ENCODE measurements at regions not wholly inside any gene's neighbourhood (a gene's known extent, or its start where the extent isn't known, plus 50 kb on each side); places are given as distances from the start of the nearest gene placed in this dataset.
"Not testable (repeated sequence)": the region's sequence is repeated elsewhere in the genome, so short reads cannot be mapped to it uniquely, and the experiment has no call there.

DNA sequence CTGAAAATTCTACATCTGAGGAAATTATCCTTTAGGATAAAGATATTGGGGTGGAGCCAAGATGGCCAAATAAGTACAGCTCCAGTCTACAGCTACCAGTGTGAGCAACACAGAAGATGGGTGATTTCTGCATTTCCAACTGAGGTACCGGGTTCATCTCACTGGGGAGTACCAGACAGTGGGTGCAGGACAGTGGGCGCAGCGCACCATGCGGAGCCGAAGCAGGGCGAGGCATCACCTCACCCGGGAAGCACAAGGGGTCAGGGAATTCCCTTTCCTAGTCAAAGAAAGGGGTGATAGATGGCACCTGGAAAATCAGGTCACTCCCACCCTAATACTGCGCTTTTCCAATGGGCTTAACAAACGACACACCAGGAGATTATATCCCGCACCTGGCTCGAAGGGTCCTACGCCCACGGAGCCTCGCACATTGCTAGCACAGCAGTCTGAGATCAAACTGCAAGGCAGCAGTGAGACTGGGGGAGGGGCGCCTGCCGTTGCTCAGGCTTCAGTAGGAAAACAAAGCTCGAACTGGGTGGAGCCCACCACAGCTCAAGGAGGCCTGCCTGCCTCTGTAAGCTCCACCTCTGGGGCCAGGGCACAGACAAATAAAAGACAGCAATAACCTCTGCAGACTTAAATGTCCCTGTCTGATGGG is 149.5 kb upstream of the KYNU start:
- H3K4me3 ChIP-seq (ENCODE audit: low read length); H3K27ac ChIP-seq (ENCODE audit: low read length); H3K9ac ChIP-seq (ENCODE audit: low read length); H3K9me3 ChIP-seq (ENCODE audit: control insufficient read depth, low read depth, low read length); H3K36me3 ChIP-seq (ENCODE audit: control insufficient read depth, low read depth, low read length); H3K27me3 ChIP-seq (ENCODE audit: control insufficient read depth, insufficient read depth, low read length); H3K4me1 ChIP-seq (ENCODE audit: control insufficient read depth, low read depth, low read length): not testable (repeated sequence)

DNA sequence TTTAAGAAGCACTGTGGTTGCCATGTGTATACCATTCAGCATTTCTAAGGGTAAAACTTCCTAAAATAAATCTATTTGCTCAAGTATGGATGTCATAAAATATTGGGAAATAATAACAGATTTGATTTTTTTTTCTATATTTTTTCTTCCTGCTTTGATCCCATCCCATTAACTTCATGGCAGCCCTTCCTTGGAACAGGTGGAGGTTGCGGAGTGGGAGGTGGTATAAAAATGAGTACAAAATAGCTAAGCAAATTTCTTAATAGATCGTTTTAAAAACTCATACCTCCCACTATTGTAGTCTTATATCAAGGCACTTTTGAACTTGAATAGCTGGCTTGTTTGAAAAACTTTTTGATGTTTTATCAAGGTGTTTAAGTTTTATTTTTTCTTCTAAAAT is 152.1 kb upstream of the KYNU start:
- no peak overlapping the region for H3K27ac ChIP-seq (ENCODE audit: low read length)
- H3K27me3 ChIP-seq (ENCODE audit: control insufficient read depth, insufficient read depth, low read length), result no peaks in the 10 kb centered on the region
- H3K36me3 ChIP-seq (ENCODE audit: control insufficient read depth, low read depth, low read length), result no peaks in the 10 kb centered on the region
- H3K9ac ChIP-seq (ENCODE audit: low read length), result no peak overlapping the region
- no peak overlapping the region for H3K4me3 ChIP-seq (ENCODE audit: low read length)
- peaks cover 17% of the 10 kb centered on the region for H3K4me1 ChIP-seq (ENCODE audit: control insufficient read depth, low read depth, low read length)
- peaks cover 9% of the 10 kb centered on the region for H3K9me3 ChIP-seq (ENCODE audit: control insufficient read depth, low read depth, low read length)

DNA sequence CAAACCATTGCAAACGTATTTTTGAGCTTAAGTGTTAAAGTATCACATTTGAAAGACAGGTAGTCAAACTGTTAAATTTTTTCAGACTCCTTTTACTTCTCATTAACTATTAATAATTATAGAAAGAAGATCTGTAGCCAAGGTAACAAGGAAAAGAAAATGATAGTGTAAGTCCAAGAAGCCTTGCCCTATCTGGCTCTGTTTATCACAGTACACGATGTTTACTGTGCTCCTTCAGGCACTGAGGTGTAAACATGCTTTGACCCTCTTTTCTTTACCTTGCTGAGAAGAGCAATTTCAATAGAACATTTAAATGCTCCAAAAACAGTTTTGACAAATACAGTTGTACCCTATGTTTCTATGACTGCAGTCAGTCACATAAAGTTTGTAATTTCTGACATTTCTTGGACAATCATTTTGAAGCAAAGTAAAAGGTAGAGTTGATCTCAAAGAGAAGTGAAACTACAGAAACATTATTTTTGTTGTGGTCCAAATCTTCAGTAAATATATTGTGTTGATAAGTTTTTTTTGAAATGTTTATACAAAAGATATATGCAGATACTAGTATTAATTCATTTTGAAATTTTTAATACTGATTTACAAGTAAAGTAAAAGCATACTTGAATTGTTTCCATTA is 152.6 kb upstream of the KYNU start:
- Histone ChIP-seq H3K4me1 (ENCODE audit: control insufficient read depth, low read depth, low read length) (peaks cover 17% of the 10 kb centered on the region), H3K27ac (ENCODE audit: low read length) (no peak overlapping the region), H3K36me3 (ENCODE audit: control insufficient read depth, low read depth, low read length) (no peaks in the 10 kb centered on the region), H3K9me3 (ENCODE audit: control insufficient read depth, low read depth, low read length) (peaks cover 9% of the 10 kb centered on the region), H3K4me3 (ENCODE audit: low read length) (no peak overlapping the region), H3K9ac (ENCODE audit: low read length) (no peak overlapping the region), H3K27me3 (ENCODE audit: control insufficient read depth, insufficient read depth, low read length) (no peaks in the 10 kb centered on the region)

DNA sequence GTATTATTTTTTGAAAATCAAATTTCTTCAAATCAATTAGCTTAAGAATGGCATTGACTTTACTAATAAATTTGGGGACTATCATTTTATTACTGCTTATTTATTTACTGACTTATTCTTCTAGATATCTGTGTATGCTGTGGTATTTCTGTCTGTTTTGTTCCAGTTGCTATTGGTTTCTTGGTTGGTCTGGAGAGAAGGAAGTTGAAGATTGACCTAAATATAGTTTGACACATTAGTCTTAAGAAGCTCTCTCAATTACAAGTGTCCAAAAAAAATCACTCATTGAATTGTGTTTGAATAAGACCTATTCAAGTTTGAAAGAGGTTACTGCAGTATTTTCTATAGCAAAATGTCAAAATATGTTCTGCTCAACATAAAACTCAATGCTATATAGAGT is 153.3 kb upstream of the KYNU start:
- peaks cover 9% of the 10 kb centered on the region for H3K9me3 ChIP-seq (ENCODE audit: control insufficient read depth, low read depth, low read length)
- H3K9ac ChIP-seq (ENCODE audit: low read length), result no peak overlapping the region
- H3K27me3 ChIP-seq (ENCODE audit: control insufficient read depth, insufficient read depth, low read length), result no peaks in the 10 kb centered on the region
- H3K36me3 ChIP-seq (ENCODE audit: control insufficient read depth, low read depth, low read length), result no peaks in the 10 kb centered on the region
- H3K4me3 ChIP-seq (ENCODE audit: low read length), result no peak overlapping the region
- H3K27ac ChIP-seq (ENCODE audit: low read length), result no peak overlapping the region
- H3K4me1 ChIP-seq (ENCODE audit: control insufficient read depth, low read depth, low read length), result peaks cover 17% of the 10 kb centered on the region

DNA sequence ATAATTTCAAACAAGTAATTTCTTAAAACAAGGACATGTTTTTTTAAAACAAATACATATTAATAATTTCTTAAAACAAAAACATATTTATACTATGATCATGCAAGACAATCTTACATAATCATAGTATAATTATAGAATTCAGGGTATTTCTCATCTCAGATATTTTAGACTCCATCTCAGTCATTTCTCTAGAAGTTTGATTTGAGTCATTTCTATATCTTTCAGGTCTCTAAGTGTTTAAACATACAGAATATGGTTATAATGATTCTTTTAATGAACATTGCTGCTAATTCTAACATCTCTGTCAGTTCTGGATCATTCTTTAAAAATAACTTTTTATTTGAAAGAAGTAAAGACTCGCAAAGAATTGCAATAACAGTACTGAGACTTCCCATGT is 154.2 kb upstream of the KYNU start:
- Histone ChIP-seq H3K27me3 (ENCODE audit: control insufficient read depth, insufficient read depth, low read length) (no peaks in the 10 kb centered on the region), H3K9me3 (ENCODE audit: control insufficient read depth, low read depth, low read length) (peaks cover 8% of the 10 kb centered on the region), H3K36me3 (ENCODE audit: control insufficient read depth, low read depth, low read length) (no peaks in the 10 kb centered on the region), H3K9ac (ENCODE audit: low read length) (no peak overlapping the region), H3K4me1 (ENCODE audit: control insufficient read depth, low read depth, low read length) (peaks cover 17% of the 10 kb centered on the region), H3K4me3 (ENCODE audit: low read length) (no peak overlapping the region), H3K27ac (ENCODE audit: low read length) (no peak overlapping the region)

DNA sequence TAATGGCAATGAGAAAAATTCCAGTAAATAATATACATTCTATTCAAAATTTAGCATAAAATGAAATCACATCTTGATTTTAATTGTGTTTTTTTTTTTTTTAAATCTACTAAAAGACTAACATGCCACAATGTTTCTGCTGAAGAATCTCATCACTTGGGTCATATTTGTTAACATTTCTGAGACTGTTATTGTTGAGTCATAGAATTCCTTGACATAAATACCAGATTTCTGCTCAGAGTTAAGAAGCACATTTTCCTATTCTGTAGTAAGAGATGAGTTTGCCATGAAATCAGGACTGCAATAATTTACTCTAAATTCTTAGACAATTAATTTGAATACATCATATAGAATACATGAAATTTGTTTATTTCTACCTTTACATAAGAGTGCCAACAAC is 154.9 kb upstream of the KYNU start:
- no peak overlapping the region for H3K9ac ChIP-seq (ENCODE audit: low read length)
- H3K4me3 ChIP-seq (ENCODE audit: low read length), result no peak overlapping the region
- H3K36me3 ChIP-seq (ENCODE audit: control insufficient read depth, low read depth, low read length), result no peaks in the 10 kb centered on the region
- no peaks in the 10 kb centered on the region for H3K27me3 ChIP-seq (ENCODE audit: control insufficient read depth, insufficient read depth, low read length)
- no peak overlapping the region for H3K27ac ChIP-seq (ENCODE audit: low read length)
- H3K4me1 ChIP-seq (ENCODE audit: control insufficient read depth, low read depth, low read length), result peaks cover 22% of the 10 kb centered on the region
- peaks cover 3% of the 10 kb centered on the region for H3K9me3 ChIP-seq (ENCODE audit: control insufficient read depth, low read depth, low read length)

DNA sequence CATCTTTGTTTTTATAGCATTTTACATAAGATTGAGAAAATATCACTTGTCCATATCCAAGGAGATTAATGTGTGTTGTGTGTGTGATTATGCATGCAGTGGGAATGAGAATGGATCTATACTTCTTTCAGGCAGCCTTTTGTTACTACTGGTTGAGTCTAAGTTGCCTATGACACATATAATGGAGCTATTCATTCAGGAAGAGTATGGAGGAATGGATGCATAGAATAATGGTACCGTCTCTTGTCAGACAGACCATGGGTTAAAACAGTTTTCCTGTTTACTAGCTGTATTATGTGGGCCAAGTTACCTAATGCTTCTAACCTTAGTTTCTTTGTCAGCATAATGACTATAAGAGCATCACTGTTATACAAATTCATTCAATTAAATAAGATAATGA is 155.4 kb upstream of the KYNU start:
- Histone ChIP-seq H3K27ac (ENCODE audit: low read length) (no peak overlapping the region), H3K36me3 (ENCODE audit: control insufficient read depth, low read depth, low read length) (no peaks in the 10 kb centered on the region), H3K4me1 (ENCODE audit: control insufficient read depth, low read depth, low read length) (peaks cover 27% of the 10 kb centered on the region), H3K4me3 (ENCODE audit: low read length) (no peak overlapping the region), H3K9ac (ENCODE audit: low read length) (no peak overlapping the region), H3K27me3 (ENCODE audit: control insufficient read depth, insufficient read depth, low read length) (no peaks in the 10 kb centered on the region), H3K9me3 (ENCODE audit: control insufficient read depth, low read depth, low read length) (no peaks in the 10 kb centered on the region)

DNA sequence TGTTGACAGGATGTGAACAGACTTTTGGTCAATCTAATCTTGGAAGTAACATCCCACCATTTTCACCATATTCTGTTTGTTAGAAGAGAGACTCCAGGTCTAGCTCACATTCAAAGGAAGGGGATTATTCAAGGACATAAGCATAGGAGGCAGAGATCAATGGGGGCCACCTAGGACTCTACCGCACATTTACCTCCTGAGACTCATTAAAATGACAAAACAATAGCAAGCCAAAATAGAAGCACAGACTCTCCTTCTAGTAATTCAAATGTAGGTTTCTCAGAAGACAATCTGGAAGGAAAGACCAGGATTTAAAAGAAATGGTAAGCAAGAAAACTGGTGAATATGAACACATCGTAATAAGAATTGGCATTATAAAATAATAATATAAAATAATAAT is 156.4 kb upstream of the KYNU start:
- peak overlapping the region; percentile 28 for H3K4me3 ChIP-seq (ENCODE audit: low read length)
- no peak overlapping the region for H3K27ac ChIP-seq (ENCODE audit: low read length)
- H3K9ac ChIP-seq (ENCODE audit: low read length), result no peak overlapping the region
- peaks cover 35% of the 10 kb centered on the region for H3K4me1 ChIP-seq (ENCODE audit: control insufficient read depth, low read depth, low read length)
- no peaks in the 10 kb centered on the region for H3K9me3 ChIP-seq (ENCODE audit: control insufficient read depth, low read depth, low read length)
- no peaks in the 10 kb centered on the region for H3K36me3 ChIP-seq (ENCODE audit: control insufficient read depth, low read depth, low read length)
- H3K27me3 ChIP-seq (ENCODE audit: control insufficient read depth, insufficient read depth, low read length), result no peaks in the 10 kb centered on the region

DNA sequence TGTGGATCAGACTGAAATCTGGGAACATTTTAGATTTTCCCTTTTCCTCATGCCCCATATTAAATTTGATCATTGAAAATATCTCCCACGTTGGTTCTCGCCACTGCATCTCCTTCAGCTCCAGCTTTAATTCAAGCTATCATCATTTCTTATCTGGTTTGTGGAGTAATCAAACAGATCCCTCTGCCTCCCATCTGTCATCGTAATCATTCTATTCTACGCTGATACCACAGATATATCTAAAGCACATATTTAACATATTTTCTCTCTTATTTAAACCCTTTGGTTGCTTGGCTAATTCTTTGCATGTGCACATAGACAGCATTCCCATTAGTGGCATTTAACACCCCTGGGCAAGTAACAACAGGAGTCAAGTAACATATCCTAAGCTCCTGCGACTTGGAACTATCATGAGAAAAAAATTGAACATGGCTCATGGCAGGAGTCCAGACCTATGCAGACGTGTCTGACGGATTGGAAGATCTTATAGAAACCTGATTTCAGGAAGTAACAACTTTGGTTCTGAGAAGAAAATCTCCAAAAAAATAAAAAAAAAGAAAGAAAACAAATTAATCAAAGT is 158.8 kb upstream of the KYNU start:
- H3K9ac ChIP-seq (ENCODE audit: low read length), result no peak overlapping the region
- H3K9me3 ChIP-seq (ENCODE audit: control insufficient read depth, low read depth, low read length), result no peaks in the 10 kb centered on the region
- H3K27me3 ChIP-seq (ENCODE audit: control insufficient read depth, insufficient read depth, low read length), result no peaks in the 10 kb centered on the region
- no peak overlapping the region for H3K27ac ChIP-seq (ENCODE audit: low read length)
- no peak overlapping the region for H3K4me3 ChIP-seq (ENCODE audit: low read length)
- no peaks in the 10 kb centered on the region for H3K36me3 ChIP-seq (ENCODE audit: control insufficient read depth, low read depth, low read length)
- H3K4me1 ChIP-seq (ENCODE audit: control insufficient read depth, low read depth, low read length), result peaks cover 35% of the 10 kb centered on the region

DNA sequence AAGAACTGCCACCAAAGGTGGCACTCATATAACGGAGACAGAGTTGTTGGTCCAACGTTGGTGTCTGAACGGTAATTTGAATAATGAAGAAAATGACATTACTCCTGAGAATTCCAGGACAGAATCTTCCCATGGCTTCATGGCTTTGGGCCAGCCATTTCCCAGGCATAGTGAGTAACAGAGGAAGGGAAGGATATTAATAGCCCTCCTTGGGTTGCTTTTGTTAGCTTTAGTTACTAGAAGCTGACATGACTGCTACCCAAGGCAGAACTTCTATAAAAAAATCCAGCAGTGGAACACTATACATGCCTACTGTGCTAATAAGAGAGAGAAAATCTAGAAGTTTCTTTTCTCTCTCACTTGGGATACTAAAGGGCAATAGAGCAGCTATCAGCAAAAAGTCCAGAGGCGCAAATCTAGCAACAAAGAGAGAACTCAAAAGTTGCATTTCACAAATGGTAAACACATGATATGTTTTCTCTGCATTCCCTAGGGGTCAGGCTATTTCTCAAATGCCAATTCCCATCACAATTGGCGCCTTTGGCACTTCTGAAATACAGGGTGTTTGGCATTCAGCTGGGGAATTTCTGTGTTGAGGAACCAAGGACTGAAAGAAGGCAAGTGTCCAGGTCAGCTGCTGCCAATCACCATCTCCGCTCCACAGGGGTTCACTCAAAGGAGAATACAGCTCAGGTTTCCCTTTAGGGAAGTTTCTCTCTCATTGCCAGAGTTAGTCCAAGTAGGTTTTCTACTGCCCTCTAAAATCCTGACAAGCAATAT is 160.8 kb upstream of the KYNU start:
- no peaks in the 10 kb centered on the region for H3K36me3 ChIP-seq (ENCODE audit: control insufficient read depth, low read depth, low read length)
- H3K27ac ChIP-seq (ENCODE audit: low read length), result no peak overlapping the region
- H3K9me3 ChIP-seq (ENCODE audit: control insufficient read depth, low read depth, low read length), result no peaks in the 10 kb centered on the region
- H3K4me1 ChIP-seq (ENCODE audit: control insufficient read depth, low read depth, low read length), result peaks cover 25% of the 10 kb centered on the region
- H3K4me3 ChIP-seq (ENCODE audit: low read length), result no peak overlapping the region
- no peak overlapping the region for H3K9ac ChIP-seq (ENCODE audit: low read length)
- no peaks in the 10 kb centered on the region for H3K27me3 ChIP-seq (ENCODE audit: control insufficient read depth, insufficient read depth, low read length)

DNA sequence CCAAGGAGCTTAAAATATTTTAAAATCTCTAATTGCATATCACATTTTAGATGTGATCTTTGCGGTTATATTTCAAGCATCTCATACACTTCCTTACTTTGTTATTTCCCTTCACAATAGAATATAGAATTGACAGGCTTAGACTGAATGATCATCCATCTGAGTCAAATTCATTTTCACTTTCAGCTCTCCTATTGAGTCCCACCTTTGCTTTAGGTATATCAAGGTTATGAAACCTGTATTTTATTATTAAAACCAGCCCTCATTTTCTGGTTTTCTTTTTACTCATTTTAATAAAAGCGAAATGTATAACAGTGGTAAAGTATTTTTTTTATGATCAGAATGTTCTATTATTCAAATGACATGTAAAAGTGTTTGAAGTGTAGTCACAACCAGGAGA is 162.9 kb upstream of the KYNU start:
- H3K27ac ChIP-seq (ENCODE audit: low read length), result no peak overlapping the region

More for the DNA sequence above, 162.9 kb upstream of the KYNU start:
- Histone ChIP-seq H3K9me3 (ENCODE audit: control insufficient read depth, low read depth, low read length) (no peaks in the 10 kb centered on the region), H3K27me3 (ENCODE audit: control insufficient read depth, insufficient read depth, low read length) (no peaks in the 10 kb centered on the region), H3K4me3 (ENCODE audit: low read length) (no peak overlapping the region), H3K4me1 (ENCODE audit: control insufficient read depth, low read depth, low read length) (peaks cover 17% of the 10 kb centered on the region), H3K36me3 (ENCODE audit: control insufficient read depth, low read depth, low read length) (no peaks in the 10 kb centered on the region), H3K9ac (ENCODE audit: low read length) (no peak overlapping the region)

Measured in iPS-18a (cell line).